ENCODE measurements at regions not wholly inside any gene's neighbourhood (a gene's known extent, or its start where the extent isn't known, plus 50 kb on each side); places are given as distances from the start of the nearest gene placed in this dataset.

DNA sequence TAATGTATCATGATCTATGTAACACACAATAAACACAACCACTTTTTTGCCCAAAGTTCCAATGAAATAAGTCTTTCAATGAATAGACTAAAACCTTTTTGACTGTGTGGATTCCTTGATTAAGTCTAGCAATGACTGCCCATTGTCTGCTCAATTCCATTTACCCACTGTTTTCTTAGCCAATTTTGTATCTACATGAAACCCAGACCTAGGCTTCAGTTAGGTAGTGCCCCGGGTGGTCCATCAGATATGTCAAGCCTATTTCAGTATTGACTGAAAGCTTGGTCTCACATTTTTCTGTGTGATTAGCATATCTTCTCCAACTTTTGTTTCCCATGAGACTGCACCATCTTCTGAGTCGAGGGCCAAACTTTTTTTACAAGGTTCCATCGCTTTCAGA lies 615.0 kb downstream of the C6orf118 start:
- H3K36me3 ChIP-seq (ENCODE audit: insufficient read depth, low read length), result no peaks in the 10 kb centered on the region
- no peaks in the 10 kb centered on the region for H3K9me3 ChIP-seq (ENCODE audit: insufficient read depth, low read depth, low read length)
- TF ChIP-seq, protein P1, sequence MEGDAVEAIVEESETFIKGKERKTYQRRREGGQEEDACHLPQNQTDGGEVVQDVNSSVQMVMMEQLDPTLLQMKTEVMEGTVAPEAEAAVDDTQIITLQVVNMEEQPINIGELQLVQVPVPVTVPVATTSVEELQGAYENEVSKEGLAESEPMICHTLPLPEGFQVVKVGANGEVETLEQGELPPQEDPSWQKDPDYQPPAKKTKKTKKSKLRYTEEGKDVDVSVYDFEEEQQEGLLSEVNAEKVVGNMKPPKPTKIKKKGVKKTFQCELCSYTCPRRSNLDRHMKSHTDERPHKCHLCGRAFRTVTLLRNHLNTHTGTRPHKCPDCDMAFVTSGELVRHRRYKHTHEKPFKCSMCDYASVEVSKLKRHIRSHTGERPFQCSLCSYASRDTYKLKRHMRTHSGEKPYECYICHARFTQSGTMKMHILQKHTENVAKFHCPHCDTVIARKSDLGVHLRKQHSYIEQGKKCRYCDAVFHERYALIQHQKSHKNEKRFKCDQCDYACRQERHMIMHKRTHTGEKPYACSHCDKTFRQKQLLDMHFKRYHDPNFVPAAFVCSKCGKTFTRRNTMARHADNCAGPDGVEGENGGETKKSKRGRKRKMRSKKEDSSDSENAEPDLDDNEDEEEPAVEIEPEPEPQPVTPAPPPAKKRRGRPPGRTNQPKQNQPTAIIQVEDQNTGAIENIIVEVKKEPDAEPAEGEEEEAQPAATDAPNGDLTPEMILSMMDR (conservative IDR thresholded peaks at IDR 0.05; ENCODE audit: low read length), result no peak
- no peak for TF ChIP-seq EZH2phosphoT487 (IDR thresholded peaks at IDR 0.05; ENCODE audit: borderline replicate concordance)
- no peaks in the 10 kb centered on the region for H3K4me1 ChIP-seq (ENCODE audit: insufficient read depth, low read length, poor library complexity, severe bottlenecking)
- no peaks in the 10 kb centered on the region for H4K20me1 ChIP-seq (ENCODE audit: insufficient read depth, low read length, poor library complexity, severe bottlenecking)
- no peak overlapping the region for H3K9ac ChIP-seq (ENCODE audit: low read depth, low read length, poor library complexity, severe bottlenecking)
- no peaks in the 10 kb centered on the region for H3K79me2 ChIP-seq (ENCODE audit: insufficient read depth, low read length)
- no peaks in the 10 kb centered on the region for H3K27me3 ChIP-seq (ENCODE audit: insufficient read depth, low read length, poor library complexity, severe bottlenecking)
- H3K4me3 ChIP-seq (ENCODE audit: low read length, poor library complexity, severe bottlenecking), result no peak overlapping the region
- H2AFZ ChIP-seq (ENCODE audit: low read length), result no peak overlapping the region
- no peaks in the 10 kb centered on the region for H3K9me2 ChIP-seq (replicated peaks; ENCODE audit: low read depth, low read length)
- H3F3A ChIP-seq (ENCODE audit: low read depth), result no peaks in the 10 kb centered on the region
- no peak overlapping the region for H3K4me2 ChIP-seq (ENCODE audit: low read depth, low read length, poor library complexity, severe bottlenecking)

DNA sequence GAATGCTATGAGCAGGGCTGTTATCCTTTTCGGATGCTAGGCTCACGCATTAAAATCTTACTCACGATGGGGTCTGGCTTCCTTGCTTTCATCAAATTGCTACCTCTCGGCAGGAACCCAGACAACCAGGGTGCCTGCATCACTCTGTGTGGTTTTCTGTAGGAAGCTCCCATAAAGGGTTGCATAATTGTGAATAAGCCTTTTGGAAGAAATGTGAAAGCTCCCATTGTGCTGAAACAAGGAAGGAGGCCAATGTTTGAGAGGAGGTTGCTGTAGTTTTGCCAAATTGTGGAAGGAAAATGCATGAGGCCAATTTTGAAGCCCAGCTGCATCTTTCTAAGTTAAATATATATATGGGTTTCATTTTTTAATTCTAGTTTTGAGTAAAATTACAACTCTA lies 615.5 kb downstream of the C6orf118 start:
- Histone ChIP-seq H3F3A (ENCODE audit: low read depth) (no peaks in the 10 kb centered on the region), H3K4me2 (ENCODE audit: low read depth, low read length, poor library complexity, severe bottlenecking) (no peak overlapping the region), H4K20me1 (ENCODE audit: insufficient read depth, low read length, poor library complexity, severe bottlenecking) (no peaks in the 10 kb centered on the region), H3K27me3 (ENCODE audit: insufficient read depth, low read length, poor library complexity, severe bottlenecking) (no peaks in the 10 kb centered on the region), H3K9me2 (replicated peaks; ENCODE audit: low read depth, low read length) (no peaks in the 10 kb centered on the region), H3K36me3 (ENCODE audit: insufficient read depth, low read length) (no peaks in the 10 kb centered on the region), H3K9me3 (ENCODE audit: insufficient read depth, low read depth, low read length) (no peaks in the 10 kb centered on the region), H3K4me3 (ENCODE audit: low read length, poor library complexity, severe bottlenecking) (no peak overlapping the region), H3K9ac (ENCODE audit: low read depth, low read length, poor library complexity, severe bottlenecking) (no peak overlapping the region), H3K79me2 (ENCODE audit: insufficient read depth, low read length) (no peaks in the 10 kb centered on the region), H2AFZ (ENCODE audit: low read length) (no peak overlapping the region), H3K4me1 (ENCODE audit: insufficient read depth, low read length, poor library complexity, severe bottlenecking) (no peaks in the 10 kb centered on the region)
- TF ChIP-seq, protein P1 (conservative IDR thresholded peaks at IDR 0.05; ENCODE audit: low read length), result no peak
- no peak for TF ChIP-seq EZH2phosphoT487 (IDR thresholded peaks at IDR 0.05; ENCODE audit: borderline replicate concordance)

DNA sequence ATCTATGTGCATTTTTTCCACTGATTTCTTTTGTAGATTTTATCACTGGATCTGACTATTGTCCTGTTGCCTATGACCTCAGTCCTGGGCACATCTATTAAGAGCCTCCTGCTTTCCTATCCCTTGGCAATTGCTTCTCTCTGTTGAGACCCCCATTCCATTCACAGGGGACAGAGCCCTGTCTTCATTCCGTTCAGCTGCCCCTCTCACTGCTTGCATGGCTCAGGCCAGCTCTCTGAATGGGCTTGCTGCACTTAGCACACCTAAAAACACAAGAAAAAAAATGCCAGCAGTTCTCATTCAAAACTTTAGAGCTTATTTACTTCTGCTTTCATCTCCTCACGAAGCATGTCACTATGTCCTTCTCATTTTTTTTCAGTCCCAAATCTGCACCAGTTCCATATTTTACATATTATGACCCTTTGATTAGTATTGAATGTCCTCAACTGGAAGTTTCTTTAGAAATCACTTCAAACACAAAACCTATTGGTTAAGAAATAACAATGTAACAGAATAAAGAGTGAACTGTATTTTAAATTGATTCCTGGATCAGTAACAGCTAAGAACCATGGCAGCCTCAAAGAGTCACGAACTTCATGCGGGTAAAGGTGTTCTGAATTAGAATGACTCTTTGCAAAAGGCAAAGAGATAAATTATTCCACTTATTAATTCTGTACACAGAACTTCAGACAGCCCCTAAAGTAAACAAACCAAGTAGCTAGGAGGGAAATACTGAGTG lies 616.5 kb downstream of the C6orf118 start:
- no peak overlapping the region for H3K4me2 ChIP-seq (ENCODE audit: low read depth, low read length, poor library complexity, severe bottlenecking)
- no peaks in the 10 kb centered on the region for H4K20me1 ChIP-seq (ENCODE audit: insufficient read depth, low read length, poor library complexity, severe bottlenecking)
- no peaks in the 10 kb centered on the region for H3K36me3 ChIP-seq (ENCODE audit: insufficient read depth, low read length)
- H3K9ac ChIP-seq (ENCODE audit: low read depth, low read length, poor library complexity, severe bottlenecking), result no peak overlapping the region
- H3K27me3 ChIP-seq (ENCODE audit: insufficient read depth, low read length, poor library complexity, severe bottlenecking), result no peaks in the 10 kb centered on the region
- no peaks in the 10 kb centered on the region for H3K9me3 ChIP-seq (ENCODE audit: insufficient read depth, low read depth, low read length)
- no peaks in the 10 kb centered on the region for H3K79me2 ChIP-seq (ENCODE audit: insufficient read depth, low read length)
- no peak for TF ChIP-seq EZH2phosphoT487 (IDR thresholded peaks at IDR 0.05; ENCODE audit: borderline replicate concordance)
- TF ChIP-seq, protein P1 (conservative IDR thresholded peaks at IDR 0.05; ENCODE audit: low read length), result no peak
- H3F3A ChIP-seq (ENCODE audit: low read depth), result no peaks in the 10 kb centered on the region
- H3K4me3 ChIP-seq (ENCODE audit: low read length, poor library complexity, severe bottlenecking), result no peak overlapping the region
- H2AFZ ChIP-seq (ENCODE audit: low read length), result no peak overlapping the region
- no peaks in the 10 kb centered on the region for H3K9me2 ChIP-seq (replicated peaks; ENCODE audit: low read depth, low read length)
- H3K4me1 ChIP-seq (ENCODE audit: insufficient read depth, low read length, poor library complexity, severe bottlenecking), result no peaks in the 10 kb centered on the region
